RWPE2 (cell line): ENCODE measurements at regions not wholly inside any gene's neighbourhood (a gene's known extent, or its start where the extent isn't known, plus 50 kb on each side); places are given as distances from the start of the nearest gene placed in this dataset.

Source experiments
- ATAC-seq: fragments of 200-7000 bp; cut with Tn5 transposase; 3 replicates; pipeline ENCODE4 v1.9.1; 2021; ENCODE audit warnings: low read depth
- DNase-seq: peaks from one replicate; pipeline ENCODE4 v3.0.0-alpha.2; 2020; ENCODE audit warnings: low spot score
- H3K27ac ChIP-seq: fragments of 450-650 bp; 2 replicates; pipeline ENCODE4 v1.5.1; 2017; ENCODE audit warnings: mild to moderate bottlenecking; ENCODE audit not compliant: poor library complexity, severe bottlenecking
- H3K27me3 ChIP-seq: fragments of 250-450 bp; sonication (Bioruptor Pico); 2 replicates; pipeline ENCODE4 v1.5.1; 2021; ENCODE audit warnings: mild to moderate bottlenecking, moderate library complexity; ENCODE audit not compliant: insufficient read depth, poor library complexity, severe bottlenecking
- H3K36me3 ChIP-seq: fragments of 250-450 bp; sonication (Bioruptor Pico); 2 replicates; pipeline ENCODE4 v1.5.1; 2020; ENCODE audit warnings: low read depth, mild to moderate bottlenecking, moderate library complexity
- H3K4me1 ChIP-seq: fragments of 250-450 bp; sonication (Bioruptor Pico); 2 replicates; pipeline ENCODE4 v1.5.1; 2021; ENCODE audit warnings: mild to moderate bottlenecking, moderate library complexity; ENCODE audit not compliant: insufficient read depth, poor library complexity, severe bottlenecking
- H3K4me3 ChIP-seq: fragments of 250-450 bp; sonication (Bioruptor Pico); 2 replicates; pipeline ENCODE4 v1.5.1; 2021; ENCODE audit warnings: mild to moderate bottlenecking, moderate library complexity; ENCODE audit not compliant: severe bottlenecking
- H3K9me3 ChIP-seq: fragments of 250-450 bp; sonication (Bioruptor Pico); 2 replicates; pipeline ENCODE4 v1.5.1; 2021; ENCODE audit warnings: mild to moderate bottlenecking, moderate library complexity; ENCODE audit not compliant: severe bottlenecking
- TF ChIP-seq, protein P1 (sequence below): fragments of 450-650 bp; IDR thresholded peaks from one replicate; pipeline ENCODE4 v1.5.1; 2017; ENCODE audit warnings: mild to moderate bottlenecking, moderate library complexity; ENCODE audit not compliant: poor library complexity, severe bottlenecking

- H3K36me3 ChIP-seq, result no peaks in the 10 kb centered on the region
- H3K27me3 ChIP-seq, result no peaks in the 10 kb centered on the region
- H3K4me1 ChIP-seq, result peaks cover 5% of the 10 kb centered on the region
- H3K9me3 ChIP-seq, result no peaks in the 10 kb centered on the region
- H3K27ac ChIP-seq, result no peak overlapping the region
- no peak for ATAC-seq
- no peak overlapping the region for H3K4me3 ChIP-seq
- DNase-seq, result no peak
- TF ChIP-seq, protein P1, sequence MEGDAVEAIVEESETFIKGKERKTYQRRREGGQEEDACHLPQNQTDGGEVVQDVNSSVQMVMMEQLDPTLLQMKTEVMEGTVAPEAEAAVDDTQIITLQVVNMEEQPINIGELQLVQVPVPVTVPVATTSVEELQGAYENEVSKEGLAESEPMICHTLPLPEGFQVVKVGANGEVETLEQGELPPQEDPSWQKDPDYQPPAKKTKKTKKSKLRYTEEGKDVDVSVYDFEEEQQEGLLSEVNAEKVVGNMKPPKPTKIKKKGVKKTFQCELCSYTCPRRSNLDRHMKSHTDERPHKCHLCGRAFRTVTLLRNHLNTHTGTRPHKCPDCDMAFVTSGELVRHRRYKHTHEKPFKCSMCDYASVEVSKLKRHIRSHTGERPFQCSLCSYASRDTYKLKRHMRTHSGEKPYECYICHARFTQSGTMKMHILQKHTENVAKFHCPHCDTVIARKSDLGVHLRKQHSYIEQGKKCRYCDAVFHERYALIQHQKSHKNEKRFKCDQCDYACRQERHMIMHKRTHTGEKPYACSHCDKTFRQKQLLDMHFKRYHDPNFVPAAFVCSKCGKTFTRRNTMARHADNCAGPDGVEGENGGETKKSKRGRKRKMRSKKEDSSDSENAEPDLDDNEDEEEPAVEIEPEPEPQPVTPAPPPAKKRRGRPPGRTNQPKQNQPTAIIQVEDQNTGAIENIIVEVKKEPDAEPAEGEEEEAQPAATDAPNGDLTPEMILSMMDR, result no peak
These were observed 1038.4 kb upstream of the PABPC4L start for GRCh38 chr4:135239964-135240363.

DNA sequence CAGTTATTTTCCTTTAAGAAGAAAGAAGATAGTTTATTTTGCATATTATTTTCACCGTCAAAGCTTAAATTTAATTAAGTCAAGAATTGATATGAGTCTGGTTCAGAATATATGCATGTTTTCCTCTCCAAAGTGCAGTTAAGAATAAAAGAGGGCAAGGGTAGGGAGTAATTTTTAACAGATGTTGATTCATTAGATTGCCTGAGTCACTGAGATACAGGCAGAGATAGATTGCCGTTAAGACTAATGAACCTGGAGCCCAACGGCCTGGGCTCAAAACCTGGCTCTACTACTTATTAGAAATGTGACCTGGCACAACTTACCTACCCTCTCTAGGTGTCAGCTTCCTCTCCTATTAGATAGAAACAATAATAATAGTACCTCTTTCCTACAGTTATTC lies 1037.4 kb upstream of the PABPC4L start:
- H3K27me3 ChIP-seq, result no peaks in the 10 kb centered on the region
- TF ChIP-seq, protein P1, result no peak
- H3K9me3 ChIP-seq, result no peaks in the 10 kb centered on the region
- no peaks in the 10 kb centered on the region for H3K4me1 ChIP-seq
- H3K4me3 ChIP-seq, result no peak overlapping the region
- no peak for DNase-seq
- H3K27ac ChIP-seq, result no peak overlapping the region
- H3K36me3 ChIP-seq, result no peaks in the 10 kb centered on the region
- no peak for ATAC-seq

DNA sequence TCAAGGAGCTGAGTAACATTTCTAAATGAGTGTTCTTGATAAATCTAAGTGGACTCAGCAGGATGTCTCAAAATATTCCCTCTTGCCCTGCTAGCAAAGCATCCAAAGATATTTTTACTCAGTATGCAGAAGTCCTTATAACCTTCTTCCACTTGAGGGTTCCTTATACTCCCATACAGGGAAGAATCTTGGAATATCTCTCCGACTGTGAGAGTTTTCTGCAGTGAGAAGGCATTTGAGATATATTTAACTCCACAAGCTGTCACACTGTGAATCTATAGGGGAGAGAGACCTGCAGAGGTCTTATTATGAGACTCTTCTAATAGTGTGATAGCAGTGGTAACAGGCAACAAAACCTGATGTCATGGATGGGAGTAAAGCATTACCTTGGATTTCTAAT lies 1034.5 kb upstream of the PABPC4L start:
- ATAC-seq (no peak), DNase-seq (no peak)
- no peaks in the 10 kb centered on the region for H3K4me1 ChIP-seq
- TF ChIP-seq, protein P1, result no peak
- no peak overlapping the region for H3K27ac ChIP-seq
- no peaks in the 10 kb centered on the region for H3K27me3 ChIP-seq
- H3K4me3 ChIP-seq, result no peak overlapping the region
- H3K9me3 ChIP-seq, result no peaks in the 10 kb centered on the region
- no peaks in the 10 kb centered on the region for H3K36me3 ChIP-seq

- no peaks in the 10 kb centered on the region for H3K9me3 ChIP-seq
- TF ChIP-seq, protein P1, result no peak
- H3K4me1 ChIP-seq, result no peaks in the 10 kb centered on the region
- no peak overlapping the region for H3K4me3 ChIP-seq
- H3K27me3 ChIP-seq, result no peaks in the 10 kb centered on the region
- ATAC-seq (no peak), DNase-seq (no peak)
- no peak overlapping the region for H3K27ac ChIP-seq
- H3K36me3 ChIP-seq, result no peaks in the 10 kb centered on the region
These were observed 1026.3 kb upstream of the PABPC4L start for GRCh38 chr4:135227842-135228241.

DNA sequence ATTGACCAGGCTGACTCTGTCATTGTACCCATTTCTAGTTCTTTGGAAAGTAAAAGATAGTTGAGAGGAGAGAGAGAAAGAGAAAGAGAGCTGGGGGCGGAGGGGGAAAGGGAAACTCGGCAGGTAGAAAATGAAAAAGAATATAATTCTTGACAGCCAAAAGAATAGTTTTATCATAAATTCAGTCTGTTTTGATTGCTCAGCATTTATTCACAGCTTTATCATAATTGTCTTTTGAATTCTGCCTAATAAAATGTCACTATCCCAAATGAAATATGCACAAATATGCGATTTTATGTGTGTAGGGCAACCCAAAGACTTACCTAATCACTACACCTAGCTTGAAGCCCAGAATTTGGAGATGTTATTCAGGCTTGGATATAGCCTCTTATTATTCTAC lies 1024.0 kb upstream of the PABPC4L start:
- TF ChIP-seq, protein P1, result no peak
- Histone ChIP-seq H3K9me3 (no peaks in the 10 kb centered on the region), H3K27me3 (no peaks in the 10 kb centered on the region), H3K4me3 (no peak overlapping the region), H3K36me3 (no peaks in the 10 kb centered on the region), H3K4me1 (no peaks in the 10 kb centered on the region), H3K27ac (no peak overlapping the region)
- DNase-seq, result no peak
- ATAC-seq, result no peak
